ENCODE measurements at regions not wholly inside any gene's neighbourhood (a gene's known extent, or its start where the extent isn't known, plus 50 kb on each side); places are given as distances from the start of the nearest gene placed in this dataset.

- no peak for DNase-seq (ENCODE audit: low read depth, low spot score)
- H3K4me3 ChIP-seq (ENCODE audit: low read depth, low read length): no peak overlapping the region
- TF ChIP-seq CTCF (IDR thresholded peaks at IDR 0.05; ENCODE audit: low read depth, low read length): no peak
- in situ Hi-C loops (cut with HindIII; ENCODE audit: low sequenced_read_pairs): no loop called here
These were observed 149.1 kb downstream of the TM9SF2 start for GRCh38 chr13:99650410-99650809.

- no peak for TF ChIP-seq CTCF (IDR thresholded peaks at IDR 0.05; ENCODE audit: low read depth, low read length)
- DNase-seq (ENCODE audit: low read depth, low spot score): no peak
- H3K4me3 ChIP-seq (ENCODE audit: low read depth, low read length): no peak overlapping the region
- in situ Hi-C loops (cut with HindIII; ENCODE audit: low sequenced_read_pairs): no loop called here
These were observed 147.7 kb downstream of the TM9SF2 start for GRCh38 chr13:99648927-99649326.

- no peak for DNase-seq (ENCODE audit: low read depth, low spot score)
- in situ Hi-C loops (cut with HindIII; ENCODE audit: low sequenced_read_pairs): no loop called here
- TF ChIP-seq CTCF (IDR thresholded peaks at IDR 0.05; ENCODE audit: low read depth, low read length): no peak
- no peak overlapping the region for H3K4me3 ChIP-seq (ENCODE audit: low read depth, low read length)
These were observed 146.9 kb downstream of the TM9SF2 start for GRCh38 chr13:99648066-99648665.

GRCh38 chr13:99647596-99647985 lies 146.3 kb downstream of the TM9SF2 start:
- no peak overlapping the region for H3K4me3 ChIP-seq (ENCODE audit: low read depth, low read length)
- in situ Hi-C loops (cut with HindIII; ENCODE audit: low sequenced_read_pairs): no loop called here
- DNase-seq (ENCODE audit: low read depth, low spot score): no peak
- TF ChIP-seq CTCF (IDR thresholded peaks at IDR 0.05; ENCODE audit: low read depth, low read length): no peak

GRCh38 chr13:99646866-99647595 lies 145.8 kb downstream of the TM9SF2 start:
- in situ Hi-C loops (cut with HindIII; ENCODE audit: low sequenced_read_pairs): no loop called here
- H3K4me3 ChIP-seq (ENCODE audit: low read depth, low read length): no peak overlapping the region
- no peak for TF ChIP-seq CTCF (IDR thresholded peaks at IDR 0.05; ENCODE audit: low read depth, low read length)

GRCh38 chr13:99642841-99643240 lies 141.6 kb downstream of the TM9SF2 start:
- H3K4me3 ChIP-seq (ENCODE audit: low read depth, low read length): no peak overlapping the region
- in situ Hi-C loops (cut with HindIII; ENCODE audit: low sequenced_read_pairs): no loop called here
- no peak for TF ChIP-seq CTCF (IDR thresholded peaks at IDR 0.05; ENCODE audit: low read depth, low read length)
- no peak for DNase-seq (ENCODE audit: low read depth, low spot score)

More at GRCh38 chr13:99646866-99647595, 145.8 kb downstream of the TM9SF2 start:
- DNase-seq (ENCODE audit: low read depth, low spot score): no peak
